ENCODE measurements at regions not wholly inside any gene's neighbourhood (a gene's known extent, or its start where the extent isn't known, plus 50 kb on each side); places are given as distances from the start of the nearest gene placed in this dataset.

GRCh38 chr3:139173372-139174108 lies 128.8 kb upstream of the PRR23C start:
- no peak overlapping the region for H3K27ac ChIP-seq
- H3K4me2 ChIP-seq (ENCODE audit: low read length): no peak overlapping the region
- H3K4me1 ChIP-seq: no peaks in the 10 kb centered on the region
- H2AFZ ChIP-seq: peak overlapping the region; percentile 29
- no peaks in the 10 kb centered on the region for H3K9me3 ChIP-seq (ENCODE audit: control insufficient read depth, low read length)
- no peak overlapping the region for H3K4me3 ChIP-seq (ENCODE audit: low read depth, low read length)
- H3K9ac ChIP-seq: no peak overlapping the region
- TF ChIP-seq CTCF (IDR thresholded peaks at IDR 0.05): no peak
- no peaks in the 10 kb centered on the region for H3K79me2 ChIP-seq
- no peaks in the 10 kb centered on the region for H3K36me3 ChIP-seq (ENCODE audit: control insufficient read depth, insufficient read depth, low read length)
- H3K27me3 ChIP-seq (ENCODE audit: control insufficient read depth, insufficient read depth, low read length): no peaks in the 10 kb centered on the region

- no peaks in the 10 kb centered on the region for H3K27me3 ChIP-seq (ENCODE audit: control insufficient read depth, insufficient read depth, low read length)
- H3K4me1 ChIP-seq: no peaks in the 10 kb centered on the region
- no peak overlapping the region for H3K4me2 ChIP-seq (ENCODE audit: low read length)
- no peak overlapping the region for H2AFZ ChIP-seq
- H3K4me3 ChIP-seq (ENCODE audit: low read depth, low read length): no peak overlapping the region
- no peak overlapping the region for H3K27ac ChIP-seq
- no peaks in the 10 kb centered on the region for H3K79me2 ChIP-seq
- no peak overlapping the region for H3K9ac ChIP-seq
- no peaks in the 10 kb centered on the region for H3K9me3 ChIP-seq (ENCODE audit: control insufficient read depth, low read length)
- TF ChIP-seq CTCF (IDR thresholded peaks at IDR 0.05): no peak
- H3K36me3 ChIP-seq (ENCODE audit: control insufficient read depth, insufficient read depth, low read length): no peaks in the 10 kb centered on the region
These were observed 135.8 kb upstream of the PRR23C start for GRCh38 chr3:139180489-139180888.

- Histone ChIP-seq H3K4me2 (ENCODE audit: low read length) (no peak overlapping the region), H2AFZ (no peak overlapping the region), H3K27me3 (ENCODE audit: control insufficient read depth, insufficient read depth, low read length) (no peaks in the 10 kb centered on the region), H3K9ac (no peak overlapping the region), H3K36me3 (ENCODE audit: control insufficient read depth, insufficient read depth, low read length) (no peaks in the 10 kb centered on the region), H3K9me3 (ENCODE audit: control insufficient read depth, low read length) (no peaks in the 10 kb centered on the region), H3K4me1 (no peaks in the 10 kb centered on the region), H3K79me2 (no peaks in the 10 kb centered on the region), H3K4me3 (ENCODE audit: low read depth, low read length) (no peak overlapping the region), H3K27ac (no peak overlapping the region)
- TF ChIP-seq CTCF (IDR thresholded peaks at IDR 0.05): no peak
These were observed 137.5 kb upstream of the PRR23C start for GRCh38 chr3:139182143-139182542.

GRCh38 chr3:139182598-139182997 lies 137.9 kb upstream of the PRR23C start:
- no peak for TF ChIP-seq CTCF (IDR thresholded peaks at IDR 0.05)

GRCh38 chr3:139185527-139185926 lies 140.8 kb upstream of the PRR23C start:
- no peak overlapping the region for H3K9ac ChIP-seq

More at GRCh38 chr3:139182598-139182997, 137.9 kb upstream of the PRR23C start:
- no peak overlapping the region for H3K4me3 ChIP-seq (ENCODE audit: low read depth, low read length)
- H3K4me2 ChIP-seq (ENCODE audit: low read length): no peak overlapping the region
- no peaks in the 10 kb centered on the region for H3K36me3 ChIP-seq (ENCODE audit: control insufficient read depth, insufficient read depth, low read length)
- no peak overlapping the region for H3K27ac ChIP-seq
- H2AFZ ChIP-seq: no peak overlapping the region
- no peaks in the 10 kb centered on the region for H3K9me3 ChIP-seq (ENCODE audit: control insufficient read depth, low read length)
- no peaks in the 10 kb centered on the region for H3K79me2 ChIP-seq
- no peaks in the 10 kb centered on the region for H3K27me3 ChIP-seq (ENCODE audit: control insufficient read depth, insufficient read depth, low read length)
- H3K9ac ChIP-seq: no peak overlapping the region
- no peaks in the 10 kb centered on the region for H3K4me1 ChIP-seq

More at GRCh38 chr3:139185527-139185926, 140.8 kb upstream of the PRR23C start:
- Histone ChIP-seq H3K36me3 (ENCODE audit: control insufficient read depth, insufficient read depth, low read length) (no peaks in the 10 kb centered on the region), H3K4me2 (ENCODE audit: low read length) (no peak overlapping the region), H3K9me3 (ENCODE audit: control insufficient read depth, low read length) (no peaks in the 10 kb centered on the region), H3K4me3 (ENCODE audit: low read depth, low read length) (no peak overlapping the region), H3K4me1 (no peaks in the 10 kb centered on the region), H3K27me3 (ENCODE audit: control insufficient read depth, insufficient read depth, low read length) (no peaks in the 10 kb centered on the region), H3K79me2 (no peaks in the 10 kb centered on the region), H2AFZ (no peak overlapping the region), H3K27ac (no peak overlapping the region)
- no peak for TF ChIP-seq CTCF (IDR thresholded peaks at IDR 0.05)

All from parathyroid adenoma (tissue), 2 donors.